ENCODE measurements at regions not wholly inside any gene's neighbourhood (a gene's known extent, or its start where the extent isn't known, plus 50 kb on each side); places are given as distances from the start of the nearest gene placed in this dataset.

DNA sequence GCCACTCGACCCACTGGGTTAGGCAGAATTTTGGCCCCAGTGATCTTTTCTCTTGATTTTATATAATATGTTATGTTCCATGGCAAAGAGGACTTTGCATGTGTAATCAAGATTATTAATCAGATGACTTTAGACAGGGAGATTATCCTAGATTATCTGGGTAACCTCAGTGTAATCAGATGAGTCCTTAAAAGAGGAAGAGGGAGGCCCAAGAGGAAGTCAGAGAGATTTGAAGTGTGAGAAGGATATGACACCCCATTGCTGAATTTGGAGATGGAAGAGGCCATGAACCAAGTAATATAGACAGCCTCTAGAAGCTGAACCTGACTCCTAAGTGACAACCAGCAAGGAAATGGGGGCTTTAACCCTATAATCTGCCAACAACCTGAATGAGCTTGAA, 117.1 kb upstream of the CSF3R start:
- DNase-seq (ENCODE audit: low spot score in 2 of 2, unreplicated experiment in 2 of 2), result no peak
- Mint-ChIP-seq H3K36me3 (no peaks in the 10 kb centered on the region), H3K9me3 (no peaks in the 10 kb centered on the region), H3K4me1 (no peaks in the 10 kb centered on the region), H3K4me3 (no peak overlapping the region), H3K27me3 (ENCODE audit: low read depth) (peaks cover 71% of the 10 kb centered on the region), H3K27ac (no peak overlapping the region)
- TF ChIP-seq, protein P1, sequence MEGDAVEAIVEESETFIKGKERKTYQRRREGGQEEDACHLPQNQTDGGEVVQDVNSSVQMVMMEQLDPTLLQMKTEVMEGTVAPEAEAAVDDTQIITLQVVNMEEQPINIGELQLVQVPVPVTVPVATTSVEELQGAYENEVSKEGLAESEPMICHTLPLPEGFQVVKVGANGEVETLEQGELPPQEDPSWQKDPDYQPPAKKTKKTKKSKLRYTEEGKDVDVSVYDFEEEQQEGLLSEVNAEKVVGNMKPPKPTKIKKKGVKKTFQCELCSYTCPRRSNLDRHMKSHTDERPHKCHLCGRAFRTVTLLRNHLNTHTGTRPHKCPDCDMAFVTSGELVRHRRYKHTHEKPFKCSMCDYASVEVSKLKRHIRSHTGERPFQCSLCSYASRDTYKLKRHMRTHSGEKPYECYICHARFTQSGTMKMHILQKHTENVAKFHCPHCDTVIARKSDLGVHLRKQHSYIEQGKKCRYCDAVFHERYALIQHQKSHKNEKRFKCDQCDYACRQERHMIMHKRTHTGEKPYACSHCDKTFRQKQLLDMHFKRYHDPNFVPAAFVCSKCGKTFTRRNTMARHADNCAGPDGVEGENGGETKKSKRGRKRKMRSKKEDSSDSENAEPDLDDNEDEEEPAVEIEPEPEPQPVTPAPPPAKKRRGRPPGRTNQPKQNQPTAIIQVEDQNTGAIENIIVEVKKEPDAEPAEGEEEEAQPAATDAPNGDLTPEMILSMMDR (IDR thresholded peaks at IDR 0.05; ENCODE audit: unreplicated experiment), result no peak

DNA sequence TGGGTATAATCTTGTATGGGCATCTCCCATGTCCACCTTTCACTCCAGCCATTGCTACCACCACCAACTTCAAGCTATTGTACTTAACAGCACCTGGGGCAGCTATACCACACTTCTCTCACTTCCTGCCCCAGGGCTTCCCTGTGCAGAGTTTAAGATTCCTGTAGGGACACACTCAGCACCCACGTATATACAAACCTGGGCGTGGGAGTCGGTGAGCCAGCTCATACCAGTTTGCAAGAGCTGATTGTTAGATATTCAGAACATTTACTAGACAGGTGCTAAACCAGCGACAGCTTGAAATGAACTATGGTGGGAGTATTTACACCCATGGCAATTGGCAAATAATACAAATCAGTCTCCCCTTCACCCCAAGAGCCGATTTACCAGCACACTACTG, 114.8 kb upstream of the CSF3R start:
- no peak for DNase-seq (ENCODE audit: low spot score in 2 of 2, unreplicated experiment in 2 of 2)
- Mint-ChIP-seq H3K4me1 (no peaks in the 10 kb centered on the region), H3K9me3 (no peaks in the 10 kb centered on the region), H3K27me3 (ENCODE audit: low read depth) (peaks cover 70% of the 10 kb centered on the region), H3K36me3 (no peaks in the 10 kb centered on the region), H3K27ac (no peak overlapping the region), H3K4me3 (no peak overlapping the region)
- TF ChIP-seq, protein P1 (IDR thresholded peaks at IDR 0.05; ENCODE audit: unreplicated experiment), result no peak

DNA sequence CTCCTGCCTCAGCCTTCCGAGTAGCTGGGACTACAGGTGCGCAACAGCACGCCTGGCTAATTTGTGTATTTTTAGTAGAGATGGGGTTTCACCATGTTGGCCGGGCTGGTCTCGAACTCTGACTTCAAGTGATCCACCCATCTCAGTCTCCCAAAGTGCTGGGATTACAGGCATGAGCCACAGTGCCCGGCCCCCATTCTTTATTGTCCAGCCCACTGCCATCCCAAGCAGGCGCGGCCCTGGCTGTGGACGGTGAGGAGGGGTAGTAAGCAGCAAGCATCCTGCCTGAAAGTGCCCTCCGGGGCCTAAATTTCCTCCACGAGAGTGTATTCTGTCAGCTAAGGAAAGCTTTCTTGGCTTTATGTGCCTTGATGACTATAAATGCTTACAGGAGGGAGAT, 113.2 kb upstream of the CSF3R start:
- TF ChIP-seq, protein P1 (IDR thresholded peaks at IDR 0.05; ENCODE audit: unreplicated experiment), result no peak
- Mint-ChIP-seq H3K4me3 (no peak overlapping the region), H3K9me3 (no peaks in the 10 kb centered on the region), H3K27me3 (ENCODE audit: low read depth) (peaks cover 73% of the 10 kb centered on the region), H3K36me3 (no peaks in the 10 kb centered on the region), H3K4me1 (no peaks in the 10 kb centered on the region), H3K27ac (no peak overlapping the region)
- no peak for DNase-seq (ENCODE audit: low spot score in 2 of 2, unreplicated experiment in 2 of 2)

DNA sequence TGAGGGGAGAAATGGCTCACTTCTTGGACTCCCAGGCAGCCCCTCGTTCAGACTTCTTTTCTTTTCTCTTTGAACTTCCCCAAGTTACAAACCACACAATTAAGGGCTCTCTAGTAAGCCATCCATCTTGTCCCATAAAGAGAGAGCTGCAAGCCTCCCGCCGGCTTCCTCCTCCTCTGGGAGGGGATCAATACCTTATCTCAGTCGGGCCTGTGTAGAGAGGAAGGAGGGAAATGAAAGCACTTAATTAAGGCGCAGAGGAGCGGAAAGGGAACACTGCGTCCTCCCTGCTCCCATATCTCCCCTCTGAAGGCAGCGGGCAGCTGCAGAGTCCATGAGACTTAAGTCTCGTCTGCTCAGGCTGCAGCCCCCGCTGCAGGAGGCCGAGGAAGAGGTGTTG, 112.6 kb upstream of the CSF3R start:
- DNase-seq (ENCODE audit: low spot score in 2 of 2, unreplicated experiment in 2 of 2), result no peak
- Mint-ChIP-seq H3K9me3 (no peaks in the 10 kb centered on the region), H3K4me1 (no peaks in the 10 kb centered on the region), H3K4me3 (no peak overlapping the region), H3K36me3 (no peaks in the 10 kb centered on the region), H3K27ac (no peak overlapping the region), H3K27me3 (ENCODE audit: low read depth) (peaks cover 74% of the 10 kb centered on the region)
- TF ChIP-seq, protein P1 (IDR thresholded peaks at IDR 0.05; ENCODE audit: unreplicated experiment), result no peak

DNA sequence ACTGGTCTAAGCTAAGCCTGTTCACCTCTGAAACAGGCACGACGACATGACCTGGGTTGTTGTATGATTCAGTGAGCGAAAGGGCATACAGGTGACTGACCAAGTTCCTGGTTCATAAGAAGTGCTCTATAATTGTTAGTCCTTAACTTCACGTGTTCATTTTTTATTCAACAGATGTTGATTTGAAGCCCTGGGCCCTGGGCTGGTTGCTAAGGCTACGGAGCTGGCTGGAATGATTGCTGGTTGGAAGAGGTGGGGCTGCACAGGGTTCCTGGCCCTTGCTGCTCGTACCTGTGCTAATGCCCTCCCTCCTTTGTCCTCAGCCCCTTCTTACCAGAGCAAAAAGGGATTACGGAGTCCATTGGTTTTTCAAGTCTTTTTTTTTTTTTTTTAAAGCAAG, 111.3 kb upstream of the CSF3R start:
- no peak for DNase-seq (ENCODE audit: low spot score in 2 of 2, unreplicated experiment in 2 of 2)
- H3K4me1 Mint-ChIP-seq, result no peaks in the 10 kb centered on the region
- H3K36me3 Mint-ChIP-seq, result no peaks in the 10 kb centered on the region
- TF ChIP-seq, protein P1 (IDR thresholded peaks at IDR 0.05; ENCODE audit: unreplicated experiment), result no peak
- H3K4me3 Mint-ChIP-seq, result no peak overlapping the region
- H3K9me3 Mint-ChIP-seq, result no peaks in the 10 kb centered on the region
- H3K27me3 Mint-ChIP-seq (ENCODE audit: low read depth), result peaks cover 74% of the 10 kb centered on the region
- no peak overlapping the region for H3K27ac Mint-ChIP-seq

DNA sequence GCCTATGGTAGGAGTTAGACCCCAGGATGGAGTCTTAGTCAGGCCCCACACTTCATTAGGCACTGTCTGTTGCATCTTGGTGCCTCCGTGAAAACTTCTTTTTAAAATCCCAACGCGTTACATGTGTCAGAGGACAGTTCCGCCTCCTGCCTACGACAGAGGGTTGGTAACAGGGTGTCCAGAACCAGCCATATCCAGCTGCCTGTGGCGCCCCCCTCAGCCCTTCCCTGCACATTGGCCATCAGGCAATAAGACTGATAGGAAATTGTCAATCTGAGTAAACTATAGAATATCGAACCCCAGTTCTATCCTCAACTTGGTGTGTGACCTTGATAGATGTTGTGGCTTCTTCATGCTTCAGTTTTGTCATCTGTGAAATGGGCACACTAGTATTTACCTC, 108.6 kb upstream of the CSF3R start:
- no peak overlapping the region for H3K4me3 Mint-ChIP-seq
- H3K27ac Mint-ChIP-seq, result no peak overlapping the region
- no peaks in the 10 kb centered on the region for H3K36me3 Mint-ChIP-seq
- TF ChIP-seq, protein P1 (IDR thresholded peaks at IDR 0.05; ENCODE audit: unreplicated experiment), result no peak
- DNase-seq (ENCODE audit: low spot score in 2 of 2, unreplicated experiment in 2 of 2), result no peak
- H3K4me1 Mint-ChIP-seq, result peaks cover 2% of the 10 kb centered on the region
- peaks cover 72% of the 10 kb centered on the region for H3K27me3 Mint-ChIP-seq (ENCODE audit: low read depth)
- H3K9me3 Mint-ChIP-seq, result no peaks in the 10 kb centered on the region
